Activated CD4-positive, alpha-beta T cell treated with anti-CD3 and anti-CD28 coated beads, Interleukin-2, amount 10 ng/mL, durations not matched to agents 24 days and 14 days (primary cell): ENCODE measurements at regions not wholly inside any gene's neighbourhood (a gene's known extent, or its start where the extent isn't known, plus 50 kb on each side); places are given as distances from the start of the nearest gene placed in this dataset.

Experiments
- DNase-seq: peaks from one replicate; pipeline ENCODE4 v3.0.0; 2022
- H3K27ac Mint-ChIP-seq: one replicate; pipeline ENCODE4 v1.8.0; 2022; ENCODE audit warnings: mild to moderate bottlenecking, mixed read lengths
- H3K27me3 Mint-ChIP-seq: one replicate; pipeline ENCODE4 v1.8.0; 2022; ENCODE audit warnings: mixed read lengths
- H3K36me3 Mint-ChIP-seq: one replicate; pipeline ENCODE4 v1.8.0; 2022; ENCODE audit warnings: low read depth, mild to moderate bottlenecking, mixed read lengths
- H3K4me1 Mint-ChIP-seq: one replicate; pipeline ENCODE4 v1.8.0; 2021; ENCODE audit warnings: mixed read lengths
- H3K4me3 Mint-ChIP-seq: one replicate; pipeline ENCODE4 v1.8.0; 2022; ENCODE audit warnings: mild to moderate bottlenecking, moderate library complexity, mixed read lengths
- H3K9me3 Mint-ChIP-seq: one replicate; pipeline ENCODE4 v1.8.0; 2021; ENCODE audit warnings: mixed read lengths
- intact Hi-C: fragments of 100-400 bp; cut with micrococcal nuclease; formaldehyde crosslinking; loops from one replicate; pipeline ENCODE4 v1.15.1; 2023

DNA sequence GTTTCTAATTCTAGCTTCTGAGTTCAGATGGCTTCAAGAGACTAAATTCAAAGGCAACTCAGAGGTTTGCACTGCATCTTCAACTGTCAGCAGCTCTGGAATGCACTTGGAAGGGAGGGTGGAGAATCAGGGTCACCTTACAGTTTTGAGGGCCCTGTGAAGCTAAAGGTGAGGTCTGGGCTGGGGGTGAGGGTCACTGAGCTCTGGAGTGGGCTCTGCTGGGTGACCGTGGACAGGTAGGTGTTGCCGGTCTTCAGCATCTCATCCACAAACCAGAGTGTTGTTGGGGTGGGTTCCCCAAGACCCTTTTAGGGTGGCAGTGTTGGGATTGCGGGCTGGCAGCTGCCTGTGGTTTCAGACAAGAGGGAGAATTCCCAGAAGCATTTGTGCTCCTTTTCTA lies 70.1 kb upstream of the CXCR4 start:
- DNase-seq: no peak
- Mint-ChIP-seq H3K27ac (no peak overlapping the region), H3K9me3 (peaks cover 6% of the 10 kb centered on the region), H3K36me3 (no peaks in the 10 kb centered on the region), H3K27me3 (peaks cover 10% of the 10 kb centered on the region), H3K4me1 (peaks cover 2% of the 10 kb centered on the region), H3K4me3 (no peak overlapping the region)
- intact Hi-C loops: no loop called here

GRCh38 chr2:136185981-136186776 lies 68.2 kb upstream of the CXCR4 start:
- peaks cover 2% of the 10 kb centered on the region for H3K4me1 Mint-ChIP-seq
- peaks cover 17% of the 10 kb centered on the region for H3K27me3 Mint-ChIP-seq
- peaks cover 6% of the 10 kb centered on the region for H3K9me3 Mint-ChIP-seq
- no peaks in the 10 kb centered on the region for H3K36me3 Mint-ChIP-seq
- H3K4me3 Mint-ChIP-seq: no peak overlapping the region
- H3K27ac Mint-ChIP-seq: no peak overlapping the region
- intact Hi-C loops: no loop called here
- DNase-seq: no peak

GRCh38 chr2:136183097-136183496 lies 65.1 kb upstream of the CXCR4 start:
- Mint-ChIP-seq H3K4me3 (no peak overlapping the region), H3K27ac (no peak overlapping the region), H3K4me1 (peaks cover 5% of the 10 kb centered on the region), H3K27me3 (peaks cover 21% of the 10 kb centered on the region), H3K36me3 (no peaks in the 10 kb centered on the region), H3K9me3 (peaks cover 13% of the 10 kb centered on the region)
- no peak for DNase-seq
- intact Hi-C loops: no loop called here

GRCh38 chr2:136182315-136182714 lies 64.4 kb upstream of the CXCR4 start:
- no peak for DNase-seq
- intact Hi-C loops: no loop called here
- no peaks in the 10 kb centered on the region for H3K36me3 Mint-ChIP-seq
- peaks cover 14% of the 10 kb centered on the region for H3K9me3 Mint-ChIP-seq
- peaks cover 21% of the 10 kb centered on the region for H3K27me3 Mint-ChIP-seq
- no peak overlapping the region for H3K4me3 Mint-ChIP-seq
- peaks cover 5% of the 10 kb centered on the region for H3K4me1 Mint-ChIP-seq
- no peak overlapping the region for H3K27ac Mint-ChIP-seq

GRCh38 chr2:136179602-136179975 lies 61.6 kb upstream of the CXCR4 start:
- no peaks in the 10 kb centered on the region for H3K36me3 Mint-ChIP-seq
- peaks cover 3% of the 10 kb centered on the region for H3K4me1 Mint-ChIP-seq
- H3K4me3 Mint-ChIP-seq: no peak overlapping the region
- H3K9me3 Mint-ChIP-seq: peaks cover 10% of the 10 kb centered on the region
- intact Hi-C loops: no loop called here
- H3K27ac Mint-ChIP-seq: no peak overlapping the region
- peaks cover 19% of the 10 kb centered on the region for H3K27me3 Mint-ChIP-seq
- DNase-seq: no peak

DNA sequence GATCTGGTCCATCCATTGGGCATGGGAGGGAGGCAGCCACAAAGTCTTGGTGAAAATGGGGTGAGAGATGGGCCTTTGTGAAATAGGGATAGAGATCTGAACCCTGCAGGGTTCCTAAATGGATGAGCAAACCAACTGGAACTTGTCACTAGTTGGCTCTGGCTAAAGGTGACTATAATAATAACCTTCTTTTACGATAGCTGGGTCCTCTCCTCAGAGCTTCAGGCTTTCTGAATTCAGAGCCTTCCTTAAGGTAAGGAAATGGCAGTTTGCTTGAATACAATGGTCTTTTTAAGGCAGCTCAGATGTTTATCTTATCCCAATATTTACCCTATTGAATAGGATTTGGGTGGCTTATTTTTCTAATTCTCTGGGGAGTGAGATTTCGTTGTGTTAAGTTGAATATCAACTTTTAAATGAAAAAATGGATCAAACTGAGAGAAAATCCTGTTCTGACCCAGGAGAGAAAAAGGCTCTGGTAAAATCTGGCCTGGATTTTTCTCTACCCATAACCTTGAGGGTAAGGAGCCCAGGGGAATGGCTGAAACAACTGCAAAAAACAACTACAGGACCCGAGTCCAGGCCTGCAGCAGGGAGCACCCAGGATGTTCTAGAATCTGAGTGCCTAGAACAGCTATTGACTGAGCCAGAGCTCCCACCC lies 61.1 kb upstream of the CXCR4 start:
- intact Hi-C loops: no loop called here
- Mint-ChIP-seq H3K4me1 (peaks cover 3% of the 10 kb centered on the region), H3K9me3 (peaks cover 10% of the 10 kb centered on the region), H3K36me3 (no peaks in the 10 kb centered on the region), H3K27ac (no peak overlapping the region), H3K4me3 (no peak overlapping the region), H3K27me3 (peaks cover 17% of the 10 kb centered on the region)
- DNase-seq: no peak

DNA sequence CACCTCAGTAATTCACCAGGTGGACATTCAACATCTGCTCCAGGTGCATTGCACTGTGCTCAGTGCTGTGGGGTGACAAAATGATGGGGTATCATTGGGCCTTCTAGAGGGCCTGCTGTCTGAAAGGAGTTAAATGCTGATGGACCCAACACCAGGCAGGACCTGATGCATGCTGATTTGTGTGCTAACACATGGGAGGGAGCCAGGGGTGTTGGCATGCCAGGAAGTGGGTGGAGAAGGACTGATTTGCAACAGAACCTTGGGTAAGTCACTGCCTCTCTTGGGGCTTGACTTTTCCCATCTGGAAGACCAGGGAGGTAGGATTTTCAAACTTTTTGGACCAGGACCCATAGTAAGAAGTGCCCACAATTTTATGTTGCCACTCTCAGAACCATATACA lies 57.9 kb upstream of the CXCR4 start:
- Mint-ChIP-seq H3K27me3 (peaks cover 6% of the 10 kb centered on the region), H3K4me1 (peaks cover 7% of the 10 kb centered on the region), H3K36me3 (no peaks in the 10 kb centered on the region), H3K9me3 (peaks cover 10% of the 10 kb centered on the region), H3K4me3 (no peak overlapping the region), H3K27ac (no peak overlapping the region)
- intact Hi-C loops: no loop called here
- DNase-seq: no peak

GRCh38 chr2:136175466-136175865 lies 57.5 kb upstream of the CXCR4 start:
- Mint-ChIP-seq H3K4me1 (peaks cover 7% of the 10 kb centered on the region), H3K27ac (no peak overlapping the region), H3K4me3 (no peak overlapping the region), H3K9me3 (peaks cover 13% of the 10 kb centered on the region), H3K36me3 (no peaks in the 10 kb centered on the region), H3K27me3 (peaks cover 6% of the 10 kb centered on the region)
- DNase-seq: no peak
- intact Hi-C loops: no loop called here

DNA sequence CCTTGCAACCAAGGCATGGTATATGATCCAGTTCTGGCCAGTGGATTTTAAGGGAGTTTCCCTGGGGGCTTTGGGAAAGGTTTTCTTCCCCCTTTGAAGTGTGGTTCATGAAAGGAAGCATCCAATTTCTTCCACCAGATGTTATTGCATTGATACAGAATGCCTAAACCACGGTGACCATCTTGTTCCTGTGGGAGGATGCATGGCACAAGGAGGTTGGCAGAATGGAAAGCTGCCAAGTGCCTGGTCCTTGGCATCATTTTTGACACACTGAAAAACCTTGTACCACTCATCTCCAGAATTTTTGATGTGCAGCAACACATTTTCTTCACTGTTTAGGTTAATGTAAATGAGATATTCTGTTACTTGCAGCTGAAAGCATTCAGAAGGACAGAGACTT lies 55.2 kb upstream of the CXCR4 start:
- H3K27ac Mint-ChIP-seq: no peak overlapping the region
- peaks cover 12% of the 10 kb centered on the region for H3K9me3 Mint-ChIP-seq
- no peak overlapping the region for H3K4me3 Mint-ChIP-seq
- no peak for DNase-seq
- no peaks in the 10 kb centered on the region for H3K36me3 Mint-ChIP-seq
- intact Hi-C loops: no loop called here
- H3K27me3 Mint-ChIP-seq: peaks cover 2% of the 10 kb centered on the region
- H3K4me1 Mint-ChIP-seq: peaks cover 4% of the 10 kb centered on the region

GRCh38 chr2:136171223-136171622 lies 53.3 kb upstream of the CXCR4 start:
- peaks cover 6% of the 10 kb centered on the region for H3K27me3 Mint-ChIP-seq
- no peak overlapping the region for H3K27ac Mint-ChIP-seq
- DNase-seq: no peak
- no peaks in the 10 kb centered on the region for H3K36me3 Mint-ChIP-seq
- peaks cover 9% of the 10 kb centered on the region for H3K9me3 Mint-ChIP-seq
- peaks cover 4% of the 10 kb centered on the region for H3K4me1 Mint-ChIP-seq
- H3K4me3 Mint-ChIP-seq: no peak overlapping the region
- intact Hi-C loops: no loop called here

DNA sequence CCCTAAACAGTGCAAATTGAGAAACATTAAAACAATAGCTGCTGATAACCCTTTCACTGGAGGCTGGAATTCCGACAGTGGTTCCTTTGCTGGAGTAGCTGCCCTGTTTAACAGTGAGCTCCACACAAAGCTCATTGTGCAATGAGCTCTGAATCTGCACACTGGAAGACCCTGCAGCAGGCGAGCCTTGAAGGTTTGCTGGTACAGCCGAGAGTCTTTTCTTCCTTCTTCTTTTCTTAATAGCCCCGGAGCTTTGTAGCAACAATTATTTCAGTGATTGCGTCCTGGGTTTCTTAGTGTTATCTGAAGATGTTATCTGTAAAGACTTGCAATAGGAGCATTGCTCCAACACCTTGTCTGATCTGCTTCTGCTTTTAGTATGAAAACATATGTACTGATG lies 50.8 kb upstream of the CXCR4 start:
- H3K36me3 Mint-ChIP-seq: no peaks in the 10 kb centered on the region
- H3K9me3 Mint-ChIP-seq: peaks cover 9% of the 10 kb centered on the region
- H3K27me3 Mint-ChIP-seq: peaks cover 8% of the 10 kb centered on the region
- no peak overlapping the region for H3K27ac Mint-ChIP-seq
- no peak for DNase-seq
- no peak overlapping the region for H3K4me3 Mint-ChIP-seq
- peaks cover 4% of the 10 kb centered on the region for H3K4me1 Mint-ChIP-seq
- intact Hi-C loops: no loop called here

- no peak for DNase-seq
- Mint-ChIP-seq H3K36me3 (no peaks in the 10 kb centered on the region), H3K4me1 (peaks cover 6% of the 10 kb centered on the region), H3K27me3 (peaks cover 6% of the 10 kb centered on the region), H3K27ac (no peak overlapping the region), H3K4me3 (no peak overlapping the region), H3K9me3 (peaks cover 9% of the 10 kb centered on the region)
- intact Hi-C loops: no loop called here
These were observed 49.9 kb upstream of the CXCR4 start for GRCh38 chr2:136167721-136168475.
